BJ (cell line): ENCODE measurements at regions not wholly inside any gene's neighbourhood (a gene's known extent, or its start where the extent isn't known, plus 50 kb on each side); places are given as distances from the start of the nearest gene placed in this dataset.

Experiments
- CTCF ChIA-PET: fragments of 350-600 bp; formaldehyde crosslinking; extraction: SDS; loops from one replicate; lab custom pipeline; 2021; ENCODE audit warnings: antibody characterized with exemption, inconsistent platforms; lab: Yijun Ruan, JAX
- POLR2A ChIA-PET: fragments of 300-600 bp; sonication (Branson Sonifier 250); formaldehyde crosslinking; extraction: SDS; loops from one replicate; lab custom pipeline; 2021; ENCODE audit warnings: antibody characterized with exemption; lab: Charles Lee
- DNase-seq: peaks from one replicate; pipeline ENCODE4 v3.0.0-alpha.2; 2011; ENCODE audit warnings: low read depth
- H3K27me3 ChIP-seq: 2 replicates; pipeline ENCODE4 v1.6.0; 2011; ENCODE audit warnings: low read length; ENCODE audit not compliant: control insufficient read depth, insufficient read depth
- H3K36me3 ChIP-seq: 2 replicates; pipeline ENCODE4 v1.5.1; 2011; ENCODE audit warnings: low read length; ENCODE audit not compliant: control insufficient read depth, insufficient read depth
- H3K4me3 ChIP-seq: 2 replicates; pipeline ENCODE4 v1.5.1; 2011; ENCODE audit warnings: low read depth, mild to moderate bottlenecking, control low read depth, low read length
- TF ChIP-seq, protein P1 (sequence below): IDR thresholded peaks from 2 replicates; pipeline ENCODE4 v1.5.1; 2011; ENCODE audit warnings: low read depth, mild to moderate bottlenecking, control low read depth, inconsistent platforms, low read length, moderate library complexity; ENCODE audit not compliant: insufficient read depth

DNA sequence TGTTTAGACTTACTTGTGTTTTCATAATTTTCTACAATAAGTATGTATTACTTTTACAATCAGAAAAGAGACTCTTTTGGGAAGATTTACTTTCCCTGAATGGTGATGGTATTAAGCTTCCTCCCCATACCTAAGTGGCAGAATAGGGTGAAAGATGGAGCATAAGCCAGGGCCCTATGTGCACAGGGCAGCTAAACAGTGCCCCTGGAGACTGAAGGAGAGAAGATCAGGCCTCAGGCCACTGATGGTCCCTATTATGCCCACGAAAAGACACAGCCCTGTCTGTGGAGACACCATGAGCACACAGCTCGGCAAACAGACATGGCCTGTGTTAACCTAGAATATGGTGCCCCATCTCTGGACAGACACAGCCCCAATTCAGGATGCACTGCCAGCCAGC is 139.4 kb downstream of the OAT start:
- POLR2A ChIA-PET: no interaction called here
- no peak for DNase-seq
- CTCF ChIA-PET: interaction anchor here (1.1 to 1.5 kb wide), 2 partner anchors 10 to 110 kb away, joined by 3 to 4 read pairs; no protein-coding TSS in a partner anchor

GRCh38 chr10:124278356-124278755 is 140.4 kb downstream of the OAT start:
- POLR2A ChIA-PET: no interaction called here
- TF ChIP-seq, protein P1, sequence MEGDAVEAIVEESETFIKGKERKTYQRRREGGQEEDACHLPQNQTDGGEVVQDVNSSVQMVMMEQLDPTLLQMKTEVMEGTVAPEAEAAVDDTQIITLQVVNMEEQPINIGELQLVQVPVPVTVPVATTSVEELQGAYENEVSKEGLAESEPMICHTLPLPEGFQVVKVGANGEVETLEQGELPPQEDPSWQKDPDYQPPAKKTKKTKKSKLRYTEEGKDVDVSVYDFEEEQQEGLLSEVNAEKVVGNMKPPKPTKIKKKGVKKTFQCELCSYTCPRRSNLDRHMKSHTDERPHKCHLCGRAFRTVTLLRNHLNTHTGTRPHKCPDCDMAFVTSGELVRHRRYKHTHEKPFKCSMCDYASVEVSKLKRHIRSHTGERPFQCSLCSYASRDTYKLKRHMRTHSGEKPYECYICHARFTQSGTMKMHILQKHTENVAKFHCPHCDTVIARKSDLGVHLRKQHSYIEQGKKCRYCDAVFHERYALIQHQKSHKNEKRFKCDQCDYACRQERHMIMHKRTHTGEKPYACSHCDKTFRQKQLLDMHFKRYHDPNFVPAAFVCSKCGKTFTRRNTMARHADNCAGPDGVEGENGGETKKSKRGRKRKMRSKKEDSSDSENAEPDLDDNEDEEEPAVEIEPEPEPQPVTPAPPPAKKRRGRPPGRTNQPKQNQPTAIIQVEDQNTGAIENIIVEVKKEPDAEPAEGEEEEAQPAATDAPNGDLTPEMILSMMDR: no peak
- DNase-seq: no peak
- no peaks in the 10 kb centered on the region; the same call in 1 of the 2 replicates for H3K27me3 ChIP-seq
- no peak overlapping the region for H3K4me3 ChIP-seq
- no peaks in the 10 kb centered on the region for H3K36me3 ChIP-seq
- CTCF ChIA-PET: interaction anchor here (1.5 kb wide), 1 partner anchor 111 kb away, joined by 4 read pairs; no protein-coding TSS in a partner anchor

More for the DNA sequence above, 139.4 kb downstream of the OAT start:
- no peak overlapping the region for H3K4me3 ChIP-seq
- TF ChIP-seq, protein P1: no peak
- no peaks in the 10 kb centered on the region; the same call in 1 of the 2 replicates for H3K27me3 ChIP-seq
- H3K36me3 ChIP-seq: no peaks in the 10 kb centered on the region

- no peak for DNase-seq
- TF ChIP-seq, protein P1: no peak
- Histone ChIP-seq H3K36me3 (no peaks in the 10 kb centered on the region), H3K4me3 (no peak overlapping the region), H3K27me3 (no peaks in the 10 kb centered on the region; the same call in 1 of the 2 replicates)
- ChIA-PET POLR2A (no interaction called here), CTCF (no interaction called here)
Observed at GRCh38 chr10:124273141-124273540, 145.6 kb downstream of the OAT start.

GRCh38 chr10:124271676-124272075 is 147.0 kb downstream of the OAT start:
- Histone ChIP-seq H3K27me3 (no peaks in the 10 kb centered on the region), H3K36me3 (no peaks in the 10 kb centered on the region), H3K4me3 (no peak overlapping the region)
- ChIA-PET POLR2A (no interaction called here), CTCF (no interaction called here)
- TF ChIP-seq, protein P1: no peak
- DNase-seq: no peak

- Histone ChIP-seq H3K36me3 (no peaks in the 10 kb centered on the region), H3K27me3 (no peaks in the 10 kb centered on the region), H3K4me3 (no peak overlapping the region)
- POLR2A ChIA-PET: no interaction called here
- TF ChIP-seq, protein P1: no peak
- CTCF ChIA-PET: interaction anchor here (0.6 to 1.3 kb wide), 3 partner anchors 50 to 118 kb away, joined by 3 to 4 read pairs (median 3); no protein-coding TSS in a partner anchor
- DNase-seq: no peak
Observed at GRCh38 chr10:124270530-124271327, 148.0 kb downstream of the OAT start.
